ENCODE measurements at regions not wholly inside any gene's neighbourhood (a gene's known extent, or its start where the extent isn't known, plus 50 kb on each side); places are given as distances from the start of the nearest gene placed in this dataset.

GRCh38 chr13:37364007-37364406 is 234.6 kb downstream of the POSTN start:
- no peaks in the 10 kb centered on the region for H3K36me3 ChIP-seq (ENCODE audit: insufficient read depth)
- H3K27me3 ChIP-seq (ENCODE audit: insufficient read depth) = no peaks in the 10 kb centered on the region
- no peaks in the 10 kb centered on the region; the same call in 1 of the 2 replicates for H3K9me2 ChIP-seq (ENCODE audit: insufficient read depth)
- Mint-ChIP-seq H3K36me3 (ENCODE audit: low read depth) (no peaks in the 10 kb centered on the region), H3K27ac (no peak overlapping the region), H3K27me3 (ENCODE audit: insufficient read depth, low read depth, poor library complexity) (no peaks in the 10 kb centered on the region), H3K4me1 (no peaks in the 10 kb centered on the region), H3K4me3 (no peak overlapping the region), H3K9me3 (no peaks in the 10 kb centered on the region)
- no peaks in the 10 kb centered on the region for H3F3A ChIP-seq (replicated peaks; ENCODE audit: low read depth)
- TF ChIP-seq EZH2phosphoT487 (IDR thresholded peaks at IDR 0.05; ENCODE audit: unreplicated experiment) (no peak), EZH2 (IDR thresholded peaks at IDR 0.05; ENCODE audit: low read depth, unreplicated experiment) (no peak), STAT1 (IDR thresholded peaks at IDR 0.05; ENCODE audit: unreplicated experiment) (no peak), ZNF331 (CRISPR knock-in tag; IDR thresholded peaks at IDR 0.05; ENCODE audit: low read depth) (no peak), ZNF462 (CRISPR knock-in tag; IDR thresholded peaks at IDR 0.05) (no peak), ZNF114 (CRISPR knock-in tag; IDR thresholded peaks at IDR 0.05) (no peak)
- peaks cover 6% of the 10 kb centered on the region; the same call in 1 of the 2 replicates for H3K4me1 ChIP-seq (ENCODE audit: insufficient read depth)
- no peak overlapping the region for H3K27ac ChIP-seq (ENCODE audit: low read depth)
- no peak for ATAC-seq
- no peaks in the 10 kb centered on the region for H3K79me2 ChIP-seq (replicated peaks; ENCODE audit: insufficient read depth)
- H4K20me1 ChIP-seq (replicated peaks; ENCODE audit: insufficient read depth) = no peaks in the 10 kb centered on the region
- DNase-seq (ENCODE audit: low spot score) = no peak
- no peak overlapping the region for H3K4me3 ChIP-seq
- H3K4me2 ChIP-seq = no peak overlapping the region
- no peak overlapping the region for H2AFZ ChIP-seq

- DNase-seq (ENCODE audit: low spot score) = no peak
- H3K4me1 Mint-ChIP-seq = peaks cover 2% of the 10 kb centered on the region; the same call in 1 of the 3 replicates
- H2AFZ ChIP-seq = no peak overlapping the region
Measured at GRCh38 chr13:37361608-37362007, 237.0 kb downstream of the POSTN start.

More at GRCh38 chr13:37361608-37362007, 237.0 kb downstream of the POSTN start:
- no peak for ATAC-seq
- Mint-ChIP-seq H3K9me3 (no peaks in the 10 kb centered on the region), H3K36me3 (ENCODE audit: low read depth) (no peaks in the 10 kb centered on the region), H3K27me3 (ENCODE audit: insufficient read depth, low read depth, poor library complexity) (no peaks in the 10 kb centered on the region), H3K4me3 (no peak overlapping the region), H3K27ac (no peak overlapping the region)
- no peak overlapping the region for H3K4me2 ChIP-seq
- H3K4me3 ChIP-seq = no peak overlapping the region
- no peaks in the 10 kb centered on the region for H3K27me3 ChIP-seq (ENCODE audit: insufficient read depth)
- no peaks in the 10 kb centered on the region for H3K36me3 ChIP-seq (ENCODE audit: insufficient read depth)
- no peaks in the 10 kb centered on the region for H3K4me1 ChIP-seq (ENCODE audit: insufficient read depth)
- no peaks in the 10 kb centered on the region for H3K79me2 ChIP-seq (replicated peaks; ENCODE audit: insufficient read depth)
- H3K9me2 ChIP-seq (ENCODE audit: insufficient read depth) = peaks cover 3% of the 10 kb centered on the region; the same call in 1 of the 2 replicates
- no peak for TF ChIP-seq CREB1 (CRISPR knock-in tag; IDR thresholded peaks at IDR 0.05; ENCODE audit: low read depth)
- TF ChIP-seq, protein P1, sequence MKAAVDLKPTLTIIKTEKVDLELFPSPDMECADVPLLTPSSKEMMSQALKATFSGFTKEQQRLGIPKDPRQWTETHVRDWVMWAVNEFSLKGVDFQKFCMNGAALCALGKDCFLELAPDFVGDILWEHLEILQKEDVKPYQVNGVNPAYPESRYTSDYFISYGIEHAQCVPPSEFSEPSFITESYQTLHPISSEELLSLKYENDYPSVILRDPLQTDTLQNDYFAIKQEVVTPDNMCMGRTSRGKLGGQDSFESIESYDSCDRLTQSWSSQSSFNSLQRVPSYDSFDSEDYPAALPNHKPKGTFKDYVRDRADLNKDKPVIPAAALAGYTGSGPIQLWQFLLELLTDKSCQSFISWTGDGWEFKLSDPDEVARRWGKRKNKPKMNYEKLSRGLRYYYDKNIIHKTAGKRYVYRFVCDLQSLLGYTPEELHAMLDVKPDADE (IDR thresholded peaks at IDR 0.05) = no peak
- TF ChIP-seq POLR2AphosphoS5 (IDR thresholded peaks at IDR 0.05; ENCODE audit: low read depth) = no peak
- no peak for TF ChIP-seq NANOG (IDR thresholded peaks at IDR 0.05; ENCODE audit: borderline replicate concordance)
- TF ChIP-seq EZH2 (IDR thresholded peaks at IDR 0.05; ENCODE audit: low read depth, unreplicated experiment) = no peak
- no peaks in the 10 kb centered on the region for H3F3A ChIP-seq (replicated peaks; ENCODE audit: low read depth)
- H3K27ac ChIP-seq (ENCODE audit: low read depth) = no peak overlapping the region
- H4K20me1 ChIP-seq (replicated peaks; ENCODE audit: insufficient read depth) = no peaks in the 10 kb centered on the region

Data from GM23338 (cell line).